Stimulated activated CD8-positive, alpha-beta memory T cell treated with anti-CD3 and anti-CD28 coated beads, Interleukin-4, amount 100 ng/mL, for 24 hours (primary cell): ENCODE measurements at regions not wholly inside any gene's neighbourhood (a gene's known extent, or its start where the extent isn't known, plus 50 kb on each side); places are given as distances from the start of the nearest gene placed in this dataset.

Experiments used
- DNase-seq: peaks from one replicate; pipeline ENCODE4 v3.0.0-alpha.2; 2020; ENCODE audit warnings: low read depth

GRCh38 chr13:106796280-106797047 is 228.5 kb upstream of the ARGLU1 start:
- DNase-seq = no peak

- DNase-seq = no peak
Observed at GRCh38 chr13:106795847-106796246, 227.9 kb upstream of the ARGLU1 start.

GRCh38 chr13:106794117-106794516 is 226.2 kb upstream of the ARGLU1 start:
- DNase-seq = no peak

- DNase-seq = no peak
Observed at GRCh38 chr13:106789911-106790310, 222.0 kb upstream of the ARGLU1 start.

GRCh38 chr13:106786006-106786563 is 218.1 kb upstream of the ARGLU1 start:
- no peak for DNase-seq

- DNase-seq = no peak
Observed at GRCh38 chr13:106774621-106775020, 206.7 kb upstream of the ARGLU1 start.

GRCh38 chr13:106772006-106772601 is 204.2 kb upstream of the ARGLU1 start:
- DNase-seq = no peak

- no peak for DNase-seq
Observed at GRCh38 chr13:106768991-106769390, 201.1 kb upstream of the ARGLU1 start.

GRCh38 chr13:106762708-106763107 is 194.8 kb upstream of the ARGLU1 start:
- DNase-seq = no peak

- DNase-seq = no peak
Observed at GRCh38 chr13:106756446-106756845, 188.5 kb upstream of the ARGLU1 start.

- DNase-seq = no peak
Observed at GRCh38 chr13:106755542-106755941, 187.6 kb upstream of the ARGLU1 start.

- DNase-seq = no peak
Observed at GRCh38 chr13:106753251-106753650, 185.3 kb upstream of the ARGLU1 start.

GRCh38 chr13:106752584-106753170 is 184.7 kb upstream of the ARGLU1 start:
- no peak for DNase-seq

- DNase-seq = no peak
Observed at GRCh38 chr13:106748785-106749184, 180.8 kb upstream of the ARGLU1 start.

- DNase-seq = no peak
Observed at GRCh38 chr13:106744516-106744915, 176.6 kb upstream of the ARGLU1 start.

- no peak for DNase-seq
Observed at GRCh38 chr13:106738186-106738678, 170.3 kb upstream of the ARGLU1 start.

GRCh38 chr13:106736941-106737340 is 169.0 kb upstream of the ARGLU1 start:
- DNase-seq = no peak

GRCh38 chr13:106734198-106734597 is 166.3 kb upstream of the ARGLU1 start:
- DNase-seq = no peak

GRCh38 chr13:106723036-106723435 is 155.1 kb upstream of the ARGLU1 start:
- no peak for DNase-seq

GRCh38 chr13:106722620-106723019 is 154.7 kb upstream of the ARGLU1 start:
- DNase-seq = no peak

GRCh38 chr13:106721599-106721998 is 153.7 kb upstream of the ARGLU1 start:
- DNase-seq = no peak

GRCh38 chr13:106714271-106714982 is 146.5 kb upstream of the ARGLU1 start:
- DNase-seq = no peak
